ENCODE measurements at regions not wholly inside any gene's neighbourhood (a gene's known extent, or its start where the extent isn't known, plus 50 kb on each side); places are given as distances from the start of the nearest gene placed in this dataset. TPM values are rescaled to one million over a fixed set of nuclear protein-coding genes. Genes with fewer than 3 reads are reported as not detected.

DNA sequence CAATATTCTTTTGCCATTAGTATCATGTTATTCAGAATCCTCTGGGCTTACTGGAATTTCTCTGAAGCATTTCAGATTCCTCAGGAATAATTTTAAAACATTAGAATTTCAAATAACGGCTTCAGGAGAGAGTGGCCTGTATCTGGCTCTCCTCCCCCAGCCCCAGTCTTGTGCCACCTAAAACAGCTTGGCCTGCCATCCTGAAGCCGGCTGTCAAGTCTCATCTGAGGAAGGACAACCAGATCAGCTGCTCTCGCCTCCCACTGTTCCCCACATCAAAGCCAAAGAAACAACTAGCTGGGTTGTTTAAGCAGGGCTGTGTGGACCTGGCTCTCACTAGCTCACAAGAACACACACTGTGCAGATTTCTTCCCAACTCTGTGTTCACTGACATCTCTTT lies 178.2 kb downstream of the FGFR2 start:
- Histone ChIP-seq H3K27ac (ENCODE audit: low read depth, low read length) (no peak overlapping the region), H3K36me3 (ENCODE audit: control insufficient read depth in 3 of 3, insufficient read depth in 3 of 3, low read length in 3 of 3) (no peaks in the 10 kb centered on the region), H3K9ac (ENCODE audit: low read depth in 1 of 3, low read length in 3 of 3) (no peak overlapping the region), H3K4me1 (ENCODE audit: control insufficient read depth in 3 of 3, insufficient read depth in 3 of 3, low read length in 3 of 3) (no peaks in the 10 kb centered on the region), H3K27me3 (ENCODE audit: control insufficient read depth in 3 of 3, insufficient read depth in 3 of 3, low read length in 3 of 3) (peaks cover 0 to 2% (median 0%) of the 10 kb centered on the region in 3 donors), H3K4me3 (ENCODE audit: low read length in 3 of 3) (no peak overlapping the region), H3K9me3 (ENCODE audit: control insufficient read depth in 3 of 3, low read length in 3 of 3) (no peaks in the 10 kb centered on the region)

DNA sequence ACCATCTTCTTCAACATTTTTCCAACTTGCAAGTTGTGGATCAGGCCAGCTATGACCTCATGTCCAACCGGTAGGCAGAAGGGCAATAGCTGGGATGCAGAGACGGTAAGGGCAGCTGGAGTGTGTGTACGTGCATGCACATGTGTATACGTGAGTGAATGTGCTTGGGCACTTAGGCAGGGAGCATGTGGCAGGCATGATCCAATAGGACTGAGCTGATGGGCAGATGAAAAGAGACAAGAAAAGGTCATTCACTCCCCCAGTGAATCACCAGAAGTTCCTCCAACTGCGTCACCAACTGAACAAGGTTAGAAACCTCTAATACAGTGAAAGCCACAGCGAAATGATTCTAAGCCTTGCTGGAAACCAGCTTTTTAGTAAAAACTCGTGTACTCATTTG lies 176.1 kb downstream of the FGFR2 start:
- no peak overlapping the region for H3K4me3 ChIP-seq (ENCODE audit: low read length in 3 of 3)
- no peak overlapping the region for H3K9ac ChIP-seq (ENCODE audit: low read depth in 1 of 3, low read length in 3 of 3)
- no peaks in the 10 kb centered on the region for H3K9me3 ChIP-seq (ENCODE audit: control insufficient read depth in 3 of 3, low read length in 3 of 3)
- H3K4me1 ChIP-seq (ENCODE audit: control insufficient read depth in 3 of 3, insufficient read depth in 3 of 3, low read length in 3 of 3): no peaks in the 10 kb centered on the region
- H3K27me3 ChIP-seq (ENCODE audit: control insufficient read depth in 3 of 3, insufficient read depth in 3 of 3, low read length in 3 of 3): peaks cover 0 to 2% (median 0%) of the 10 kb centered on the region in 3 donors
- no peaks in the 10 kb centered on the region for H3K36me3 ChIP-seq (ENCODE audit: control insufficient read depth in 3 of 3, insufficient read depth in 3 of 3, low read length in 3 of 3)
- H3K27ac ChIP-seq (ENCODE audit: low read depth, low read length): no peak overlapping the region

DNA sequence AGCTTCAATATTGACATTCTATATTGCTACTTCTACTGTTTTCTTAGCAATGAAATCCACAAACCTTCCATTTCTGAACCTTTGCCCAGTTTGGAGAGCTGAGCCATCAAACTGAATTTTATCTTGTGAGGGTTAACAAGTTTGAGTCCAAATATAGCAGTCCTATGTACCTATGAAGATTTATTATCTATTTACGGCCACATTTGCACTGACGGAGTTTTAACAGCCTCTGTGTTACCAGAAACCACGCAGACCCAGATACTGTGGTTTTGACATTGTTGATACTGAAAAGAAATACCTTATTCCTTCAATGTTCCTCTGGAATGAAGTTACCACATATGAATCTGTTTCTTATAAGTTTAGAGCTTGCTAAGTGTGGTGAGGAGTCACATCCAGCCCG lies 172.6 kb downstream of the FGFR2 start:
- Histone ChIP-seq H3K4me1 (ENCODE audit: control insufficient read depth in 3 of 3, insufficient read depth in 3 of 3, low read length in 3 of 3) (no peaks in the 10 kb centered on the region), H3K4me3 (ENCODE audit: low read length in 3 of 3) (no peak overlapping the region), H3K9me3 (ENCODE audit: control insufficient read depth in 3 of 3, low read length in 3 of 3) (no peaks in the 10 kb centered on the region), H3K9ac (ENCODE audit: low read depth in 1 of 3, low read length in 3 of 3) (no peak overlapping the region), H3K36me3 (ENCODE audit: control insufficient read depth in 3 of 3, insufficient read depth in 3 of 3, low read length in 3 of 3) (no peaks in the 10 kb centered on the region), H3K27ac (ENCODE audit: low read depth, low read length) (no peak overlapping the region), H3K27me3 (ENCODE audit: control insufficient read depth in 3 of 3, insufficient read depth in 3 of 3, low read length in 3 of 3) (no peaks in the 10 kb centered on the region)

DNA sequence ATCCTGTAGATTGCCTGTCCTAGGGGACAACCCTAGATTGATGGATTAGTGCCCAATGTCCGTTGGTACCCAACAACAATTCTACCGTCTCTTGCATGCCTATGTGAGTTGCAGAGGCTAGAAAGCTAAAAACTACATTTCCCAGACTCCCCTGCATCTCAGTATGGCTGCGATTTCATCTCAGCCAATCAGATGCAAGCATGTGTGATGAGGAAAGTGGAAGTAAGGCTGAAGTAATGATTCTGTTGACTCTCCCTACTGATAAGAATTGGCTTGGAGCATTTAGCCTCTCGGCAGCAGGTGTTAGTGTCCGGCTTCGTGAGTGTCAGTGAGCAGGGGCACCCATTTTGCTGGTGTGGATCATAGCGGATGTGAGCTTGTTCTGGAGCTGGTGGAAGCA lies 171.9 kb downstream of the FGFR2 start:
- no peaks in the 10 kb centered on the region for H3K36me3 ChIP-seq (ENCODE audit: control insufficient read depth in 3 of 3, insufficient read depth in 3 of 3, low read length in 3 of 3)
- H3K27ac ChIP-seq (ENCODE audit: low read depth, low read length): no peak overlapping the region
- no peak overlapping the region for H3K9ac ChIP-seq (ENCODE audit: low read depth in 1 of 3, low read length in 3 of 3)
- no peaks in the 10 kb centered on the region for H3K27me3 ChIP-seq (ENCODE audit: control insufficient read depth in 3 of 3, insufficient read depth in 3 of 3, low read length in 3 of 3)
- H3K4me3 ChIP-seq (ENCODE audit: low read length in 3 of 3): no peak overlapping the region
- H3K4me1 ChIP-seq (ENCODE audit: control insufficient read depth in 3 of 3, insufficient read depth in 3 of 3, low read length in 3 of 3): no peaks in the 10 kb centered on the region
- H3K9me3 ChIP-seq (ENCODE audit: control insufficient read depth in 3 of 3, low read length in 3 of 3): no peaks in the 10 kb centered on the region

Small RNA genes lying in the stretch of these regions (small RNA-seq; reads per million reads assigned to genes)
- not detected for gene RN7SKP167

Data from skeletal muscle tissue (tissue), 4 donors.